ENCODE measurements at regions not wholly inside any gene's neighbourhood (a gene's known extent, or its start where the extent isn't known, plus 50 kb on each side); places are given as distances from the start of the nearest gene placed in this dataset.

DNA sequence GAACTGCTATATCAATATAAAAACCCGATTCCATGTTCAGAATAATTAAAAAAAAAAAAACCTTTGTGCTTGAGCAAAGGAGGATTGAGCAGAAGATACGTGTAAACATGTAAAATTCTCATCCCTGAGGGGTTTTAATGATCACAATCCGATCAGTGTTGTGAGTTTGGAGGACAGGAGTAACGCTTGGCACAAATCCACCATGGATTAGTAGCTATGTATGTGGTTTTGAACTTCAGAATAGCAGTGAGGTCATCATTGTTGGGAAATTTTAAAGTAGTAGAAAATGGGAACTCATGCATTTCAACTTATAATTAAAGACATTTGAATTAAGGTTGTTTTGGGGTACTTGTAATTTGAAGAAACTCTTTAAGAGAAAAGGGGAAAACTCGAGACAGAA is 203.2 kb downstream of the RPS12 start:
- DNase-seq: no peak
- 37 to 39% methylated on average over 5 of the region's 5 CpGs for WGBS, 2 donors
- no peaks in the 10 kb centered on the region for H3K27me3 ChIP-seq
- no peaks in the 10 kb centered on the region for H3K36me3 ChIP-seq
- TF ChIP-seq CTCF (IDR thresholded peaks at IDR 0.05): no peak
- TF ChIP-seq POLR2A (IDR thresholded peaks at IDR 0.05): no peak
- intact Hi-C loops (cut with DNase I): no loop called here
- H3K9me3 ChIP-seq: no peaks in the 10 kb centered on the region
- no peak overlapping the region for H3K4me3 ChIP-seq
- no peak overlapping the region for H3K27ac ChIP-seq
- no peaks in the 10 kb centered on the region for H3K4me1 ChIP-seq

DNA sequence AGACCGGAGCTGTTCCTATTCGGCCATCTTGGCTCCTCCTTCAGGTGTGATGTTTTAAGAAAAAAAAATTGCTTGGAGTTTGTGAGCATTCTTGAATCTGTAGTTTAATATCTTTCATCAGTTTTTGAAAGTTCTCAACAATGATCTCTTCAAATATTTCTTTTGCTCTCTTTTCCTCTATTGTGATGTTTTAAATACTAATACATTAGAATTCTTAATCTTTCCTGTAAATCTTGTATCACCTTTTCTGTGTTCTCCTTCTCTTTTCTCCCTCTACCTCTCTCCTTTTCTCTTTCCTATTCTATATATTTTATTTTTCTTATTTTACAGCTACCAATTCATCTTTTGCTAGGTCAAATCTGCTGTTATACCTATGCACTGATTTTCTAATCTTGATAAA is 212.3 kb downstream of the RPS12 start:
- TF ChIP-seq CTCF (IDR thresholded peaks at IDR 0.05): no peak
- no peak for TF ChIP-seq POLR2A (IDR thresholded peaks at IDR 0.05)
- intact Hi-C loops (cut with DNase I): no loop called here
- Histone ChIP-seq H3K36me3 (no peaks in the 10 kb centered on the region), H3K4me3 (no peak overlapping the region), H3K27me3 (no peaks in the 10 kb centered on the region), H3K4me1 (no peaks in the 10 kb centered on the region), H3K27ac (no peak overlapping the region), H3K9me3 (no peaks in the 10 kb centered on the region)
- no CpG with 5 or more reads among the region's 2 CpGs for WGBS, 2 donors
- DNase-seq: no peak

DNA sequence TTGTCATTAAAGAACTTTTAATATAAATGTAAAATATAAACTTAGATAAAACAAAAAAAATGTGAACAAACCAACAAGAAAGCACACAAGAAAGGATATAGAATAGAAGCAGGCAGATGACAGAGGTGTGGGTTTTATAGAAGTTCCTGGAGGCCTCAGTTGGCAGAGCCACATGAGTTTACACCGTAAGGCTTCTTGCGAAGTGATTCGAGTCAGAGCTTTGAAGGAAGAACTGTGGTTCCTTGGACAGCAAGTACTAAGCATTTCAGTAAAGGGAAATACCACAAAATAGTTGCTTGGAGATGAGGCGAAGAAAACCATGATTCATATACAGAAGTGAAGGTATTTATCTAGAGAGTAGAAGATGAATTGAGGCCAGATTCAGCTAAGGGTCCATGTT is 207.9 kb upstream of the EYA4 start:
- Histone ChIP-seq H3K36me3 (no peaks in the 10 kb centered on the region), H3K9me3 (no peaks in the 10 kb centered on the region), H3K27ac (no peak overlapping the region), H3K4me3 (no peak overlapping the region), H3K4me1 (no peaks in the 10 kb centered on the region), H3K27me3 (no peaks in the 10 kb centered on the region)
- intact Hi-C loops (cut with DNase I): no loop called here
- WGBS, 2 donors: 76 to 89% methylated on average over 4 of the region's 4 CpGs
- no peak for DNase-seq
- TF ChIP-seq CTCF (IDR thresholded peaks at IDR 0.05) (no peak), POLR2A (IDR thresholded peaks at IDR 0.05) (no peak)

GRCh38 chr6:133034509-133035206 is 206.5 kb upstream of the EYA4 start:
- intact Hi-C loops (cut with DNase I): no loop called here
- WGBS, 2 donors: 59% methylated on average over 8 of the region's 8 CpGs
- DNase-seq: no peak

More at GRCh38 chr6:133034509-133035206, 206.5 kb upstream of the EYA4 start:
- no peaks in the 10 kb centered on the region for H3K9me3 ChIP-seq
- no peak overlapping the region for H3K4me3 ChIP-seq
- no peak overlapping the region for H3K27ac ChIP-seq
- TF ChIP-seq CTCF (IDR thresholded peaks at IDR 0.05) (no peak), POLR2A (IDR thresholded peaks at IDR 0.05) (no peak)
- H3K27me3 ChIP-seq: no peaks in the 10 kb centered on the region
- no peaks in the 10 kb centered on the region for H3K4me1 ChIP-seq
- H3K36me3 ChIP-seq: no peaks in the 10 kb centered on the region
